GM18873 (cell line): ENCODE measurements at regions not wholly inside any gene's neighbourhood (a gene's known extent, or its start where the extent isn't known, plus 50 kb on each side); places are given as distances from the start of the nearest gene placed in this dataset.

Experiments
- ATAC-seq: cut with Tn5 transposase; IDR thresholded peaks from one replicate; pipeline ENCODE4 v1.9.1; 2021; ENCODE audit warnings: mild to moderate bottlenecking, moderate library complexity, moderate number of reproducible peaks; ENCODE audit not compliant: unreplicated experiment, low FRiP score

GRCh38 chr18:25409971-25410370, 58.0 kb upstream of the ZNF521 start:
- ATAC-seq, result no peak

GRCh38 chr18:25408293-25408692, 56.3 kb upstream of the ZNF521 start:
- no peak for ATAC-seq
